OCI-LY1 (cell line): ENCODE measurements at regions not wholly inside any gene's neighbourhood (a gene's known extent, or its start where the extent isn't known, plus 50 kb on each side); places are given as distances from the start of the nearest gene placed in this dataset.

ENCODE experiments used
- CTCF ChIP-seq: fragments of 200-600 bp; sonication (generic), shearing (Covaris generic); IDR thresholded peaks from 2 replicates; pipeline ENCODE4 v1.5.1; 2017; ENCODE audit warnings: mild to moderate bottlenecking, antibody characterized with exemption, low read length, moderate library complexity, mixed read lengths
- EZH2 ChIP-seq: fragments of 200-600 bp; sonication (generic), shearing (Covaris generic); IDR thresholded peaks from 2 replicates; pipeline ENCODE4 v1.8.0; 2017; ENCODE audit warnings: borderline replicate concordance, mixed run types, mild to moderate bottlenecking, antibody characterized with exemption, low read length, moderate library complexity, mixed read lengths

- TF ChIP-seq EZH2 (no peak), CTCF (no peak)
Measured at GRCh38 chr1:36571106-36571505, 88.4 kb upstream of the CSF3R start.
